ENCODE measurements at regions not wholly inside any gene's neighbourhood (a gene's known extent, or its start where the extent isn't known, plus 50 kb on each side); places are given as distances from the start of the nearest gene placed in this dataset.
"Not testable (repeated sequence)": the region's sequence is repeated elsewhere in the genome, so short reads cannot be mapped to it uniquely, and the experiment has no call there.

GRCh38 chr3:26281284-26281985 is 341.1 kb upstream of the LRRC3B start:
- Mint-ChIP-seq H3K27me3 (no peaks in the 10 kb centered on the region), H3K27ac (no peak overlapping the region), H3K4me1 (ENCODE audit: low read depth) (no peaks in the 10 kb centered on the region), H3K4me3 (no peak overlapping the region), H3K9me3 (peaks cover 15% of the 10 kb centered on the region), H3K36me3 (ENCODE audit: low read depth) (no peaks in the 10 kb centered on the region)
- no peak for ATAC-seq
- POLR2A ChIA-PET: no interaction called here
- DNase-seq: no peak
- CTCF ChIA-PET: interaction anchor here (0.7 kb wide), 1 partner anchor 490 kb away, joined by 3 read pairs; no protein-coding TSS in a partner anchor
- intact Hi-C loops (cut with micrococcal nuclease): no loop called here
- TF ChIP-seq CTCF (IDR thresholded peaks at IDR 0.05): no peak

- peaks cover 21% of the 10 kb centered on the region for H3K9me3 Mint-ChIP-seq
- H3K27me3 Mint-ChIP-seq; ATAC-seq; DNase-seq; POLR2A ChIA-PET; H3K4me1 Mint-ChIP-seq (ENCODE audit: low read depth); CTCF ChIA-PET; H3K36me3 Mint-ChIP-seq (ENCODE audit: low read depth); H3K4me3 Mint-ChIP-seq; intact Hi-C loops (cut with micrococcal nuclease); H3K27ac Mint-ChIP-seq: not testable (repeated sequence)
Observed at GRCh38 chr3:26284503-26284902, 338.1 kb upstream of the LRRC3B start.

- no peaks in the 10 kb centered on the region for H3K27me3 Mint-ChIP-seq
- H3K9me3 Mint-ChIP-seq: peaks cover 6% of the 10 kb centered on the region
- DNase-seq: no peak
- ChIA-PET POLR2A (no interaction called here), CTCF (no interaction called here)
- H3K4me1 Mint-ChIP-seq (ENCODE audit: low read depth): no peaks in the 10 kb centered on the region
- no peak for TF ChIP-seq CTCF (IDR thresholded peaks at IDR 0.05)
- H3K4me3 Mint-ChIP-seq: no peak overlapping the region
- H3K27ac Mint-ChIP-seq: no peak overlapping the region
- H3K36me3 Mint-ChIP-seq (ENCODE audit: low read depth): no peaks in the 10 kb centered on the region
- intact Hi-C loops (cut with micrococcal nuclease): no loop called here
- ATAC-seq: no peak
Observed at GRCh38 chr3:26291840-26292239, 330.7 kb upstream of the LRRC3B start.

- no peaks in the 10 kb centered on the region for H3K36me3 Mint-ChIP-seq (ENCODE audit: low read depth)
- ATAC-seq: no peak
- no peak for DNase-seq
- no peak overlapping the region for H3K4me3 Mint-ChIP-seq
- no peaks in the 10 kb centered on the region for H3K27me3 Mint-ChIP-seq
- intact Hi-C loops (cut with micrococcal nuclease): no loop called here
- ChIA-PET POLR2A (no interaction called here), CTCF (no interaction called here)
- no peak overlapping the region for H3K27ac Mint-ChIP-seq
- TF ChIP-seq CTCF (IDR thresholded peaks at IDR 0.05): no peak
- no peaks in the 10 kb centered on the region for H3K4me1 Mint-ChIP-seq (ENCODE audit: low read depth)
- peaks cover 6% of the 10 kb centered on the region for H3K9me3 Mint-ChIP-seq
Observed at GRCh38 chr3:26292780-26293179, 329.8 kb upstream of the LRRC3B start.

- Mint-ChIP-seq H3K4me1 (ENCODE audit: low read depth) (no peaks in the 10 kb centered on the region), H3K4me3 (no peak overlapping the region), H3K27me3 (no peaks in the 10 kb centered on the region), H3K36me3 (ENCODE audit: low read depth) (no peaks in the 10 kb centered on the region), H3K27ac (no peak overlapping the region), H3K9me3 (peaks cover 6% of the 10 kb centered on the region)
- TF ChIP-seq CTCF (IDR thresholded peaks at IDR 0.05): no peak
- ATAC-seq (no peak), DNase-seq (no peak)
- ChIA-PET CTCF (no interaction called here), POLR2A (no interaction called here)
- intact Hi-C loops (cut with micrococcal nuclease): no loop called here
Observed at GRCh38 chr3:26293329-26293844, 329.2 kb upstream of the LRRC3B start.

Data from activated CD8-positive, alpha-beta T cell treated with anti-CD3 and anti-CD28 coated beads for 36 hours (primary cell).